BLaER1 (cell line): ENCODE measurements at regions not wholly inside any gene's neighbourhood (a gene's known extent, or its start where the extent isn't known, plus 50 kb on each side); places are given as distances from the start of the nearest gene placed in this dataset.

Source experiments
- H3K27ac ChIP-seq: shearing (Covaris generic); formaldehyde crosslinking; 2 replicates; pipeline ENCODE4 v1.8.1; 2022
- H3K27me3 ChIP-seq: shearing (Covaris generic); formaldehyde crosslinking; 2 replicates; pipeline ENCODE4 v1.8.1; 2022
- H3K36me3 ChIP-seq: shearing (Covaris generic); formaldehyde crosslinking; 2 replicates; pipeline ENCODE4 v1.8.1; 2022
- H3K4me1 ChIP-seq: shearing (Covaris generic); formaldehyde crosslinking; 2 replicates; pipeline ENCODE4 v1.8.1; 2022
- H3K4me2 ChIP-seq: shearing (Covaris generic); formaldehyde crosslinking; 2 replicates; pipeline ENCODE4 v1.8.1; 2022
- H3K4me3 ChIP-seq: shearing (Covaris generic); formaldehyde crosslinking; 2 replicates; pipeline ENCODE4 v1.8.1; 2022
- H3K9ac ChIP-seq: shearing (Covaris generic); formaldehyde crosslinking; 2 replicates; pipeline ENCODE4 v1.8.1; 2022
- H3K9me3 ChIP-seq: shearing (Covaris generic); formaldehyde crosslinking; 2 replicates; pipeline ENCODE4 v1.8.1; 2022
- H4K20me1 ChIP-seq: shearing (Covaris generic); formaldehyde crosslinking; 2 replicates; pipeline ENCODE4 v1.8.1; 2022
- Cebpa-rat ChIP-seq: shearing (Covaris generic); IDR thresholded peaks from 2 replicates; pipeline ENCODE4 v1.8.1; 2022

GRCh38 chrX:10090319-10090718 lies 66.5 kb upstream of the CLCN4 start:
- TF ChIP-seq Cebpa-rat = peak; percentile 95
- no peaks in the 10 kb centered on the region for H3K9me3 ChIP-seq
- no peaks in the 10 kb centered on the region for H4K20me1 ChIP-seq
- peaks cover 42% of the 10 kb centered on the region for H3K36me3 ChIP-seq
- H3K4me3 ChIP-seq = no peak overlapping the region
- H3K27me3 ChIP-seq = no peaks in the 10 kb centered on the region
- peak overlapping the region; percentile 54; the same call in 1 of the 2 replicates for H3K4me2 ChIP-seq
- H3K4me1 ChIP-seq = peaks cover 21% of the 10 kb centered on the region
- H3K27ac ChIP-seq = no peak overlapping the region
- no peak overlapping the region for H3K9ac ChIP-seq

- no peak overlapping the region for H3K27ac ChIP-seq
- no peak overlapping the region for H3K4me3 ChIP-seq
- no peaks in the 10 kb centered on the region for H4K20me1 ChIP-seq
- H3K4me1 ChIP-seq = peaks cover 48% of the 10 kb centered on the region
- no peak overlapping the region for H3K9ac ChIP-seq
- H3K36me3 ChIP-seq = peaks cover 42% of the 10 kb centered on the region
- TF ChIP-seq Cebpa-rat = no peak
- H3K4me2 ChIP-seq = no peak overlapping the region
- H3K27me3 ChIP-seq = no peaks in the 10 kb centered on the region
- H3K9me3 ChIP-seq = no peaks in the 10 kb centered on the region
Observed at GRCh38 chrX:10095246-10095645, 61.5 kb upstream of the CLCN4 start.

GRCh38 chrX:10095698-10096432 lies 60.9 kb upstream of the CLCN4 start:
- Histone ChIP-seq H3K4me3 (no peak overlapping the region), H3K36me3 (peaks cover 42% of the 10 kb centered on the region), H3K27ac (no peak overlapping the region), H3K4me2 (peak overlapping the region; percentile 22; the same call in 1 of the 2 replicates), H3K9me3 (no peaks in the 10 kb centered on the region), H4K20me1 (no peaks in the 10 kb centered on the region), H3K27me3 (no peaks in the 10 kb centered on the region), H3K9ac (no peak overlapping the region), H3K4me1 (peaks cover 53% of the 10 kb centered on the region)
- no peak for TF ChIP-seq Cebpa-rat

DNA sequence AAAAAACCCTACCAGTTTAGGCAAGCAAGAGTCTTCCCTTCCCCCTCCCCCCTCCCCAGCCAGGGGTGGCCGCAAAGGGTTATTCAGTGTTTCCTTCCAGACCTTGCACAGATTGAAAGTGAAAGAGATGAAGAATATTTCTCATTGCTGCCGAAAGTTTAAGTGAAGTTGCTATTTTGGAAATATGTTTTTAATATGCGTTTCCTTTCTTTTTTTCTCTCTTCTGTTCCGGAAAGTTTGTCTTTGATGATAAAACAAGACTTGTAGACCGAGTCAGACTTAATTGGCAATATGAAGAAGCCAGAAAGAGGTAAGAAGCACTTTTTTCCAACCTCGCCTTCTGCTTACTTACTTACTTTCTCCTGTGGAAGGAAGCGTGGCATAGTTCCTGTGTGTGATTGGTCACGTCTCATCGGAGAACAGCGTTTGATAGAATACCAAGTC lies 58.5 kb upstream of the CLCN4 start:
- peaks cover 3% of the 10 kb centered on the region; the same call in 1 of the 2 replicates for H3K9me3 ChIP-seq
- H4K20me1 ChIP-seq = no peaks in the 10 kb centered on the region
- H3K4me2 ChIP-seq = peak overlapping the region; percentile 80
- peak overlapping the region; percentile 62 for H3K4me3 ChIP-seq
- peak overlapping the region; percentile 75 for H3K9ac ChIP-seq
- TF ChIP-seq Cebpa-rat = no peak
- H3K36me3 ChIP-seq = peaks cover 33% of the 10 kb centered on the region
- peak overlapping the region; percentile 69 for H3K27ac ChIP-seq
- peaks cover 74% of the 10 kb centered on the region for H3K4me1 ChIP-seq
- H3K27me3 ChIP-seq = no peaks in the 10 kb centered on the region

DNA sequence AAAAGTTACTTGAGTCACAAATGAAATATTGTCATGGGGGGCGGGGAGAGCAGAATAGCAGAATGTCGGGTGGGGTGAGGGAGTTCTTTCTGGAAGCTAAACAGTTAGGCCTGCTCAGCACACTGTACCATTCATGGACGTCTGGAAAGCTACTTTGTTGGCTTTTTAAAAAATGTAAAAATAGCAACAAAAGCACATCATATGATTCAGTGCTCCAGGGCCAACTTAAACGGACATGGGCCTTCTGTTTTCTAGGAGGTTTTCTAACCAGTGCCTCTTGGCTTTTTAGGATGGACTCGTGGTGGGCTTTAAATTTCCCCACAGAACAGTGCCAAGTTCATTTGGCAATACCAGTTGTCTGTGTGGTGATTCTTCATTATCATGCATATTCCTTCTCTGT lies 57.4 kb upstream of the CLCN4 start:
- TF ChIP-seq Cebpa-rat = no peak
- Histone ChIP-seq H3K27ac (peak overlapping the region; percentile 69; the same call in 1 of the 2 replicates), H3K9me3 (peaks cover 11% of the 10 kb centered on the region), H3K4me1 (peaks cover 79% of the 10 kb centered on the region), H3K27me3 (no peaks in the 10 kb centered on the region), H3K4me3 (peak overlapping the region; percentile 62), H3K36me3 (peaks cover 29% of the 10 kb centered on the region), H3K9ac (peak overlapping the region; percentile 75; the same call in 1 of the 2 replicates), H4K20me1 (no peaks in the 10 kb centered on the region), H3K4me2 (peak overlapping the region; percentile 80)

GRCh38 chrX:10101269-10101668 lies 55.5 kb upstream of the CLCN4 start:
- H3K9me3 ChIP-seq = peaks cover 15% of the 10 kb centered on the region
- H3K36me3 ChIP-seq = peaks cover 26% of the 10 kb centered on the region
- H3K27me3 ChIP-seq = no peaks in the 10 kb centered on the region
- H3K4me2 ChIP-seq = no peak overlapping the region
- no peak overlapping the region for H3K4me3 ChIP-seq
- H4K20me1 ChIP-seq = no peaks in the 10 kb centered on the region
- no peak for TF ChIP-seq Cebpa-rat
- peaks cover 88% of the 10 kb centered on the region for H3K4me1 ChIP-seq
- no peak overlapping the region for H3K27ac ChIP-seq
- no peak overlapping the region for H3K9ac ChIP-seq

GRCh38 chrX:10102046-10102704 lies 54.6 kb upstream of the CLCN4 start:
- Histone ChIP-seq H3K36me3 (peaks cover 26% of the 10 kb centered on the region), H3K27ac (no peak overlapping the region), H4K20me1 (no peaks in the 10 kb centered on the region), H3K4me1 (peaks cover 88% of the 10 kb centered on the region), H3K4me3 (no peak overlapping the region), H3K27me3 (no peaks in the 10 kb centered on the region), H3K9me3 (peaks cover 15% of the 10 kb centered on the region), H3K9ac (no peak overlapping the region), H3K4me2 (0 out of 2 replicates have a peak overlapping the region, but pooled peaks have one; percentile 16)
- no peak for TF ChIP-seq Cebpa-rat

GRCh38 chrX:10103023-10103422 lies 53.8 kb upstream of the CLCN4 start:
- no peak overlapping the region for H3K4me3 ChIP-seq
- peaks cover 15% of the 10 kb centered on the region for H3K9me3 ChIP-seq
- peaks cover 88% of the 10 kb centered on the region for H3K4me1 ChIP-seq
- no peaks in the 10 kb centered on the region for H4K20me1 ChIP-seq
- H3K4me2 ChIP-seq = peak overlapping the region; percentile 46
- no peaks in the 10 kb centered on the region for H3K27me3 ChIP-seq
- TF ChIP-seq Cebpa-rat = no peak
- H3K27ac ChIP-seq = 0 out of 2 replicates have a peak overlapping the region, but pooled peaks have one; percentile 1
- H3K9ac ChIP-seq = no peak overlapping the region
- peaks cover 26% of the 10 kb centered on the region for H3K36me3 ChIP-seq

GRCh38 chrX:10104958-10105658 lies 51.7 kb upstream of the CLCN4 start:
- no peak overlapping the region for H3K4me3 ChIP-seq
- H3K27me3 ChIP-seq = no peaks in the 10 kb centered on the region
- H3K4me2 ChIP-seq = peak overlapping the region; percentile 82
- H3K4me1 ChIP-seq = peaks cover 90% of the 10 kb centered on the region
- H4K20me1 ChIP-seq = no peaks in the 10 kb centered on the region
- peak overlapping the region; percentile 44; the same call in 1 of the 2 replicates for H3K9ac ChIP-seq
- TF ChIP-seq Cebpa-rat = no peak
- peak overlapping the region; percentile 86 for H3K27ac ChIP-seq
- H3K36me3 ChIP-seq = peaks cover 26% of the 10 kb centered on the region
- peaks cover 15% of the 10 kb centered on the region for H3K9me3 ChIP-seq
